GM20000 (cell line): ENCODE measurements at regions not wholly inside any gene's neighbourhood (a gene's known extent, or its start where the extent isn't known, plus 50 kb on each side); places are given as distances from the start of the nearest gene placed in this dataset.

Experiments used
- DNase-seq: peaks from one replicate; pipeline ENCODE4 v3.0.0; 2012; ENCODE audit warnings: low spot score
- CTCF ChIP-seq: IDR thresholded peaks from 2 replicates; pipeline ENCODE4 v1.5.1; 2012; ENCODE audit warnings: mild to moderate bottlenecking, control low read depth; ENCODE audit errors: extremely low read depth, missing control alignments

- TF ChIP-seq CTCF = no peak
- DNase-seq = no peak
Measured at GRCh38 chr11:107197932-107198331, 179.7 kb upstream of the GUCY1A2 start.

GRCh38 chr11:107196732-107197131 is 178.5 kb upstream of the GUCY1A2 start:
- DNase-seq = no peak
- no peak for TF ChIP-seq CTCF

GRCh38 chr11:107184986-107185385 is 166.7 kb upstream of the GUCY1A2 start:
- DNase-seq = no peak
- TF ChIP-seq CTCF = no peak

- no peak for TF ChIP-seq CTCF
- DNase-seq = no peak
Measured at GRCh38 chr11:107183953-107184352, 165.7 kb upstream of the GUCY1A2 start.

- TF ChIP-seq CTCF = no peak
- DNase-seq = no peak
Measured at GRCh38 chr11:107182978-107183377, 164.7 kb upstream of the GUCY1A2 start.

- DNase-seq = no peak
Measured at GRCh38 chr11:107180236-107180635, 162.0 kb upstream of the GUCY1A2 start.

GRCh38 chr11:107179829-107180228 is 161.6 kb upstream of the GUCY1A2 start:
- TF ChIP-seq CTCF = no peak
- DNase-seq = no peak

More at GRCh38 chr11:107180236-107180635, 162.0 kb upstream of the GUCY1A2 start:
- TF ChIP-seq CTCF = no peak

GRCh38 chr11:107177106-107177477 is 158.8 kb upstream of the GUCY1A2 start:
- TF ChIP-seq CTCF = no peak
- no peak for DNase-seq
